CD4-positive, alpha-beta memory T cell (primary cell): ENCODE measurements at regions not wholly inside any gene's neighbourhood (a gene's known extent, or its start where the extent isn't known, plus 50 kb on each side); places are given as distances from the start of the nearest gene placed in this dataset.

Experiments used
- CTCF ChIA-PET: fragments of 350-600 bp; sonication (Branson Sonifier 250); formaldehyde crosslinking; loops from one replicate; lab custom pipeline; 2021; ENCODE audit warnings: inconsistent platforms; ENCODE audit not compliant: partially characterized antibody; lab: Charles Lee
- POLR2A ChIA-PET: fragments of 350-600 bp; sonication (Branson Sonifier 250); formaldehyde crosslinking; loops from one replicate; lab custom pipeline; 2021; ENCODE audit not compliant: partially characterized antibody; lab: Charles Lee
- DNase-seq, 5 donors: peaks; one replicate each; pipeline versions ENCODE4 v3.0.0 to v3.0.0-alpha.2; 2020 to 2022; ENCODE audit warnings: mixed read lengths in 1 of 5
- H3K27ac ChIP-seq: one replicate; pipeline ENCODE4 v1.7.0; 2013; ENCODE audit warnings: low read depth, low read length
- H3K27me3 ChIP-seq: 2 replicates; pipeline ENCODE4 v1.7.0; 2013; ENCODE audit warnings: mild to moderate bottlenecking, low read length, moderate library complexity; ENCODE audit not compliant: insufficient read depth
- H3K36me3 ChIP-seq: 2 replicates; pipeline ENCODE4 v1.7.0; 2013; ENCODE audit warnings: mild to moderate bottlenecking, low read length, moderate library complexity; ENCODE audit not compliant: insufficient read depth
- H3K4me1 ChIP-seq: 2 replicates; pipeline ENCODE4 v1.7.0; 2013; ENCODE audit warnings: mild to moderate bottlenecking, low read length, moderate library complexity; ENCODE audit not compliant: insufficient read depth
- H3K4me3 ChIP-seq, 2 donors: one replicate each; pipeline ENCODE4 v1.7.0; 2013; ENCODE audit warnings: low read length in 2 of 2, mild to moderate bottlenecking in 1 of 2
- H3K9me3 ChIP-seq, 2 donors: one replicate each; pipeline ENCODE4 v1.7.0; 2013; ENCODE audit warnings: low read length in 2 of 2, control low read depth in 1 of 2; ENCODE audit not compliant: control insufficient read depth in 1 of 2
- H3K27ac Mint-ChIP-seq, 7 donors: one replicate each; pipeline ENCODE4 v1.8.0; 2020 to 2021; ENCODE audit warnings: mixed read lengths in 7 of 7, mild to moderate bottlenecking in 6 of 7, inconsistent platforms in 3 of 7, moderate library complexity in 3 of 7
- H3K27me3 Mint-ChIP-seq, 2 donors: one replicate each; pipeline ENCODE4 v1.8.0; 2020 to 2021; ENCODE audit warnings: mixed read lengths in 2 of 2
- H3K36me3 Mint-ChIP-seq, 2 donors: one replicate each; pipeline ENCODE4 v1.8.0; 2020 to 2021; ENCODE audit warnings: mixed read lengths in 2 of 2, inconsistent platforms in 1 of 2, mild to moderate bottlenecking in 1 of 2
- H3K4me1 Mint-ChIP-seq, 4 donors: one replicate each; pipeline ENCODE4 v1.8.0; 2020 to 2021; ENCODE audit warnings: mixed read lengths in 4 of 4, mild to moderate bottlenecking in 1 of 4
- H3K4me3 Mint-ChIP-seq, 8 donors: one replicate each; pipeline ENCODE4 v1.8.0; 2020 to 2021; ENCODE audit warnings: mixed read lengths in 8 of 8, mild to moderate bottlenecking in 7 of 8, moderate library complexity in 6 of 8, inconsistent platforms in 3 of 8
- H3K9me3 Mint-ChIP-seq, 8 donors: one replicate each; pipeline ENCODE4 v1.8.0; 2020 to 2021; ENCODE audit warnings: mixed read lengths in 8 of 8, mild to moderate bottlenecking in 5 of 8, inconsistent platforms in 3 of 8, moderate library complexity in 1 of 8
- intact Hi-C: fragments of 100-400 bp; cut with micrococcal nuclease; formaldehyde crosslinking; loops from one replicate; pipeline ENCODE4 v1.15.1; 2023

GRCh38 chr2:172376505-172377125, 50.8 kb upstream of the ITGA6 start:
- peaks cover 0 to 7% (median 3%) of the 10 kb centered on the region in 8 donors for H3K9me3 Mint-ChIP-seq
- Histone ChIP-seq H3K27me3 (no peaks in the 10 kb centered on the region), H3K4me3 (no peak overlapping the region), H3K36me3 (no peaks in the 10 kb centered on the region), H3K27ac (no peak overlapping the region), H3K4me1 (no peaks in the 10 kb centered on the region), H3K9me3 (no peaks in the 10 kb centered on the region)
- no peaks in the 10 kb centered on the region for H3K4me1 Mint-ChIP-seq
- POLR2A ChIA-PET, result no interaction called here
- no peak overlapping the region for H3K4me3 Mint-ChIP-seq
- intact Hi-C loops, result no loop called here
- peaks cover 0 to 3% of the 10 kb centered on the region in 2 donors for H3K36me3 Mint-ChIP-seq
- CTCF ChIA-PET, result no interaction called here
- H3K27me3 Mint-ChIP-seq, result peaks cover 3 to 8% of the 10 kb centered on the region in 2 donors
- DNase-seq, result no peak
- no peak overlapping the region for H3K27ac Mint-ChIP-seq

- no peak overlapping the region for H3K4me3 Mint-ChIP-seq
- Histone ChIP-seq H3K4me1 (no peaks in the 10 kb centered on the region), H3K9me3 (no peaks in the 10 kb centered on the region), H3K36me3 (no peaks in the 10 kb centered on the region), H3K4me3 (no peak overlapping the region), H3K27ac (no peak overlapping the region), H3K27me3 (no peaks in the 10 kb centered on the region)
- POLR2A ChIA-PET, result no interaction called here
- H3K36me3 Mint-ChIP-seq, result peaks cover 0 to 3% of the 10 kb centered on the region in 2 donors
- DNase-seq, result no peak
- H3K4me1 Mint-ChIP-seq, result no peaks in the 10 kb centered on the region
- intact Hi-C loops, result no loop called here
- H3K27me3 Mint-ChIP-seq, result peaks cover 3 to 6% of the 10 kb centered on the region in 2 donors
- H3K9me3 Mint-ChIP-seq, result peaks cover 0 to 7% (median 3%) of the 10 kb centered on the region in 8 donors
- H3K27ac Mint-ChIP-seq, result no peak overlapping the region
- CTCF ChIA-PET, result no interaction called here
Measured at GRCh38 chr2:172377408-172377807, 50.0 kb upstream of the ITGA6 start.
